ENCODE measurements at regions not wholly inside any gene's neighbourhood (a gene's known extent, or its start where the extent isn't known, plus 50 kb on each side); places are given as distances from the start of the nearest gene placed in this dataset.

DNA sequence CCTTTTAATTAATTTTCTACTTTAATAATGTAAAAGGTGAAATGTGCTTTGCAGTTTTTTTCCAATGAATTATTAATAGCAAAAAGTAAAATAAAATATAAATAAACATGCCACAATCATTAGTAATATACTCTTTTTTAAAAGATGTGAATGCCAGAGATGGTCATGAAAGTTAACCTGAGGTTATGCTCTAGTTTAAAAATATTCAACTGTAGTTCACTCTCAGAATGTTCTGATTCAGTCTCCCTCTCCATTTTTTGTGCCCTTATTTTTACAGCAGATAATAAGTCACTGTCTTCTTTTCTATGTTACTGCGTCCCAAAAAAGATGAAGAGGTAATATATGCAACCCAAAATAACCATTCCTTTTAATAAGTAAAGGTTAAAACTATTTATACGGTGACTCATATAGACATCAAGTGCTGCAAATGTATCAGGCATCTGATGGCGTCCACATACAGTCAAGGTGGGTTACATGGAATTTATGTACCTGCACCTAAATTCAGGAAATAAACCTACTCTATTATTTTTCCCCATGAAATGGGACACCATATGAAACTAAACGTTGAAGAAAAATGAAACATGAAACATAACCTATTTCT is 153.6 kb upstream of the ZNF804A start:
- TF ChIP-seq RAD21 (IDR thresholded peaks at IDR 0.05; ENCODE audit: low read depth) = no peak
- TF ChIP-seq, protein P1, sequence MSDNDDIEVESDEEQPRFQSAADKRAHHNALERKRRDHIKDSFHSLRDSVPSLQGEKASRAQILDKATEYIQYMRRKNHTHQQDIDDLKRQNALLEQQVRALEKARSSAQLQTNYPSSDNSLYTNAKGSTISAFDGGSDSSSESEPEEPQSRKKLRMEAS (IDR thresholded peaks at IDR 0.05) = no peak
- TF ChIP-seq TAF1 (IDR thresholded peaks at IDR 0.05; ENCODE audit: low read depth) = no peak
- TF ChIP-seq YY1 (IDR thresholded peaks at IDR 0.05; ENCODE audit: low read depth) = no peak
- TF ChIP-seq CEBPB (IDR thresholded peaks at IDR 0.05) = no peak
- TF ChIP-seq NFIC (IDR thresholded peaks at IDR 0.05) = no peak
- TF ChIP-seq TEAD4 (IDR thresholded peaks at IDR 0.05) = no peak
- no peak for TF ChIP-seq CREB1 (IDR thresholded peaks at IDR 0.05; ENCODE audit: low read depth)
- TF ChIP-seq REST (IDR thresholded peaks at IDR 0.05; ENCODE audit: low read depth) = no peak
- TF ChIP-seq EP300 (IDR thresholded peaks at IDR 0.05; ENCODE audit: borderline replicate concordance) = no peak
